GM12891 (cell line): ENCODE measurements at regions not wholly inside any gene's neighbourhood (a gene's known extent, or its start where the extent isn't known, plus 50 kb on each side); places are given as distances from the start of the nearest gene placed in this dataset.

ENCODE experiments used
- DNase-seq: peaks from one replicate; pipeline ENCODE4 v3.0.0; 2011; ENCODE audit warnings: low spot score; ENCODE audit not compliant: insufficient read length
- FAIRE-seq: peaks from 2 replicates; lab custom pipeline; 2011; peaks lifted over from hg19 to GRCh38; lab: Jason Lieb, UNC
- PAX5 ChIP-seq: IDR thresholded peaks from 2 replicates; pipeline ENCODE4 v1.6.1; 2011; ENCODE audit warnings: low read length, moderate library complexity, mild to moderate bottlenecking; ENCODE audit not compliant: insufficient read depth, severe bottlenecking
- POLR2A ChIP-seq: IDR thresholded peaks from 2 replicates; pipeline ENCODE4 v1.6.1; 2011; ENCODE audit warnings: low read depth, low read length, control low read depth
- POLR2AphosphoS5 ChIP-seq: IDR thresholded peaks from 2 replicates; pipeline ENCODE4 v1.6.1; 2011; ENCODE audit warnings: low read depth, low read length, control low read depth
- POU2F2 ChIP-seq: IDR thresholded peaks from 2 replicates; pipeline ENCODE4 v1.6.1; 2011; ENCODE audit warnings: low read depth, mild to moderate bottlenecking, control low read depth, low read length, moderate library complexity
- SPI1 ChIP-seq: IDR thresholded peaks from 2 replicates; pipeline ENCODE4 v1.6.1; 2011; ENCODE audit warnings: low read depth, low read length, control low read depth
- TAF1 ChIP-seq: IDR thresholded peaks from 2 replicates; pipeline ENCODE4 v1.6.1; 2011; ENCODE audit warnings: low read depth, low read length, control low read depth

DNA sequence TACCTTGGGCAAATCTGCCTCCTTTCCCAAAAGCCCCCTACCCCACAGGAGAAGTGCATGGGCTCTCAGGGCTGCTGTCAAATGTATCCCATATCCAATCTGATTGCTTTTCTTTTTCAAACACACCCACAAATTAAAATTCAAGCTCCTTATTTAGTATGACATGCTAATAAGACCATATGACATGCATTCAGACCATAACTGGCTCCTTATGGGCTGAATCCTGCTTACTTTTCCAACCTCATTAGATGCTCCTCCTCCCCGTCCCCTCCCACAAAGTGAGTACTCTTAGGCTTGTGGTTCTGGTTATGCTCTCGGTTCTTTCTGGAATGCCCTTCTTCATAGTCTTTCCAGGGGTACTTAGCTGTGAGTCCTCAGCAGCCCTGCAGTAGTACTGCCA, 59.0 kb upstream of the TOM1L1 start:
- TF ChIP-seq POU2F2 (no peak), PAX5 (no peak), POLR2AphosphoS5 (no peak), TAF1 (no peak), POLR2A (no peak), SPI1 (no peak)
- no peak for DNase-seq
- no peak for FAIRE-seq

DNA sequence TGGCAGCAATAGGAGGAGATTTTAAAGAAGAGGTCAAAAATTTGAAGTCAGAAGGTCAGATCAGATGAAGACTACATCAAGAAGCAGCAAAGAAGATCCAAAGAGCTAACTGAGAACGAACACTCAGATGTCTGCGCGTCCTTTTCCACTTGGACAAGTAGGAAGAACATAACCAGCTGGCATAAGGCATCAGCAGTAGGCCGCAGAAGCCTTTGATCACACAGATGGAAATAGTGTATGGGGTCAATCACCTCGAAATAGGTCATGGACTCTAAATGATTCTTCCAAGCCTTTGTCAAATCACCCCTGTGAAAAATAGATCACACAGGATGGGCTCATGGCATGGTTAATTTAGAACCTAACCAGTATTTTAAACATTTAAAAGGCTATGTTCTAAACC, 56.4 kb upstream of the TOM1L1 start:
- TF ChIP-seq POLR2AphosphoS5 (no peak), POU2F2 (no peak), SPI1 (no peak), PAX5 (no peak), POLR2A (no peak), TAF1 (no peak)
- DNase-seq, result no peak
- no peak for FAIRE-seq

DNA sequence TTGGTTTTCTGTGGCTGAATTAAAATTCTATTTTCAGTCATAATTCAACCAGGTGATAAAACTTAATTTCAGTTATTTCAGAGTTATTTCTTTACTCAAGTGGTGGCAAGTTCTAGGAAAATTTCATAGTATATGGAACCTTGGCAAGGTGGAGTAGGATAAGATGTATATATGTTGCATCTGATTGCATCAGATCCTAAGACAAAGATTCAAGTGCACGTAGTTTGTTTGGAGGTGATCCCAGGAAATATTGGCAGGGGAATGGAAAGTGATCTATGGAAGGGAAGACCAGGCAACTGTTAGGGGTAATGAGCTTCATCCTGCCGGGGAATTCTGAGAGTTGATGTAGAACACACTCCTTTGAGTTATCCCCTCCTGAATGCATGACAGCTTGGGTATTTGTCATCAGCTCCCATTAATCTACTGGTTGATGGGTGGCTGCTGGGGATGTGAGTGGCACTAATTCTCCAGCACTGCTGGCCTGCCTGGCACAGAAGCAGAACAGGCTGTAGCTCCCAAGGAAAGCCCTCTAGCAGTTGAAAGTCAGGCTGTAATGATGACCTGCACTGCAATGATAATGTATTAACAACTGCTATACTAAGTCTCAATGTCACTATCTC, 52.2 kb upstream of the TOM1L1 start:
- FAIRE-seq (no peak), DNase-seq (no peak)
- no peak for TF ChIP-seq POLR2A
- TF ChIP-seq POU2F2, result no peak
- no peak for TF ChIP-seq SPI1
- TF ChIP-seq PAX5, result no peak
- no peak for TF ChIP-seq TAF1
- no peak for TF ChIP-seq POLR2AphosphoS5

DNA sequence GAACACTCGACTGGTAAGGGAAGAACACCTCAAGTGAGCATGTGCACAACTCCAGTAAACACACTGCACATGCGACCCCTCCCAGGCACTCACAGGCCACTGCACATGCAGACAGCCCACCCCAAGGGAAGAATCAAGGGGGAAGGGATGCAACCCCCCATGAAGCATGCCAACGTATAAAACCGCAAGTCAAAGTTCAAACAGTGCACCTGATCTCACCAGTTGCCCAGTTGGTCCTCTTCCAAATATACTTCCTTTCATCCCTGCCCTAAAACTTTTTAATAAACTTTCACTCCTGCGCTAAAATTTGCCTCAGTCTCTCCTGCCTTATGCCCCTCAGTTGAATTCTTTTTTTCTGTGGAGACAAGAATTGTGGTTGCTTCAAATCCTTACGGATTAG, 51.0 kb upstream of the TOM1L1 start:
- TF ChIP-seq PAX5, result no peak
- no peak for TF ChIP-seq POU2F2
- TF ChIP-seq TAF1, result no peak
- no peak for TF ChIP-seq POLR2AphosphoS5
- no peak for TF ChIP-seq SPI1
- no peak for TF ChIP-seq POLR2A
- no peak for DNase-seq
- FAIRE-seq, result no peak
